BE2C (cell line): ENCODE measurements at regions not wholly inside any gene's neighbourhood (a gene's known extent, or its start where the extent isn't known, plus 50 kb on each side); places are given as distances from the start of the nearest gene placed in this dataset.

Experiments
- DNase-seq: peaks from one replicate; pipeline ENCODE4 v3.0.0-alpha.2; 2020
- H3K27me3 ChIP-seq: fragments of 250-450 bp; sonication (Bioruptor Pico); 2 replicates; pipeline ENCODE4 v1.5.1; 2020; ENCODE audit warnings: mild to moderate bottlenecking
- H3K36me3 ChIP-seq: fragments of 250-450 bp; sonication (Bioruptor Pico); 2 replicates; pipeline ENCODE4 v1.5.1; 2020; ENCODE audit warnings: mild to moderate bottlenecking
- H3K4me1 ChIP-seq: fragments of 250-450 bp; sonication (Bioruptor Pico); 2 replicates; pipeline ENCODE4 v1.5.1; 2020
- H3K4me3 ChIP-seq: 2 replicates; pipeline ENCODE4 v1.5.1; 2011; ENCODE audit warnings: low read depth, low read length
- H3K9me3 ChIP-seq: fragments of 250-450 bp; sonication (Bioruptor Pico); 2 replicates; pipeline ENCODE4 v1.5.1; 2020
- CTCF ChIP-seq: IDR thresholded peaks from 2 replicates; pipeline ENCODE4 v1.5.1; 2012; ENCODE audit warnings: mild to moderate bottlenecking, low read depth, low read length

DNA sequence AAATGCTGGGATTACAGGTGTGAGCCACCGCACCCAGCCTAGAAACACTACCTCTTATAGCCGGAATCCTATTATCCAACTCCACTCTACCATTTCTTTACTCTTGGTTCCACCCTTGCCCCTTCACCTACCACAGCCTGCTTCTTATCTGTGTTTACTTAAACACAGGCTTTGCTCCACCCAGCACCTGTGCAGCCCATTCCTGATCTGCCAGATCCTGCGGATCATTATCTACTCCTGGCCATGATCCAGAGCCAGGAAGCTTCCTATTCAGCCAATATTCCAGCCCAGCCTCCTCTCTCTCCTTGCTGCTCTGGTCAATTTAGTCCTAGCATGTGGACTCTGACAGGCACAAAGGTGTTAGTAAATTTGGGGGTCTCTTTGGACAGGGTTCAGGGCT lies 98.8 kb upstream of the MED13 start:
- no peaks in the 10 kb centered on the region for H3K9me3 ChIP-seq
- peaks cover 22% of the 10 kb centered on the region for H3K4me1 ChIP-seq
- no peaks in the 10 kb centered on the region for H3K36me3 ChIP-seq
- no peaks in the 10 kb centered on the region for H3K27me3 ChIP-seq
- DNase-seq = peak; percentile 29
- no peak for TF ChIP-seq CTCF
- H3K4me3 ChIP-seq = no peak overlapping the region

- TF ChIP-seq CTCF = no peak
- Histone ChIP-seq H3K4me1 (peaks cover 22% of the 10 kb centered on the region), H3K27me3 (no peaks in the 10 kb centered on the region), H3K4me3 (no peak overlapping the region), H3K9me3 (no peaks in the 10 kb centered on the region), H3K36me3 (no peaks in the 10 kb centered on the region)
- DNase-seq = peak; percentile 75
Measured at GRCh38 chr17:62162898-62163297, 97.8 kb upstream of the MED13 start.

DNA sequence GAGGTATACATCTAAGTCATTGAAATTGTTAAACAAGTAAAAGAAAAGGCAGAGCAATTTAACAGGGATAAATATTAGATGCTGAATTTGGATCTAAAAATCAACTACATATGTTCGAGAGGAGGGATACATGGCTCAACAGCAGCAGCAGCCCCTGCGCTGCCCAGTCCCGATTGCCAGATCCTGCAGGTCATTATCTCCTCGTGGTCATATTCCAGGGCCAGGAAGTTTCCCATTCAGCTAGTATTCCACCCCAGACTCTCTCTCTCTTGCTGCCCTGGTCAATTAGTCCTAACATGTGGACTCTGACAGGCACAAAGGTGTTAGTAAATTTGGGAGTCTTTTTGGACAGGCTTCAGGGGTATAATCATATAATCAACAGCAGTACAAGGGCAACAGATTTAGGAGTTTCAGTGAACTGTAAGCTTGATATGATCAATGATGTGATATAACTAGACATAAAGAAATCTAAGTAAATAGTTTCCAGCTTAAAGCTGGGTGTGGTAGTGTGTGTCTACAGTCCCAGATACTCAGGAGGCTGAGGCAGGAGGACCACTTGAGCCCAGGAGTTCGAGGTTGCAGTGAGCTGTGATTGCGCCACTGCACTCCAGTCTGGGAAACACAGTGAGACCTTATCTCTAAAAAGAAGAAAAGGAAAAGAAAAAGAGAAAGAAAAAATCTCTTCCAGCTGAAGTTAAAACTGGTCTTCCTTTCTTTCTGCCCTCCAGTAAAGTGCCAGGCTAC lies 96.5 kb upstream of the MED13 start:
- peak; percentile 62 for DNase-seq
- peaks cover 22% of the 10 kb centered on the region for H3K4me1 ChIP-seq
- TF ChIP-seq CTCF = no peak
- no peaks in the 10 kb centered on the region for H3K9me3 ChIP-seq
- H3K36me3 ChIP-seq = no peaks in the 10 kb centered on the region
- H3K4me3 ChIP-seq = no peak overlapping the region
- no peaks in the 10 kb centered on the region for H3K27me3 ChIP-seq

- H3K9me3 ChIP-seq = no peaks in the 10 kb centered on the region
- TF ChIP-seq CTCF = no peak
- no peak overlapping the region for H3K4me3 ChIP-seq
- peaks cover 22% of the 10 kb centered on the region for H3K4me1 ChIP-seq
- no peaks in the 10 kb centered on the region for H3K27me3 ChIP-seq
- no peaks in the 10 kb centered on the region for H3K36me3 ChIP-seq
- no peak for DNase-seq
Measured at GRCh38 chr17:62160816-62161215, 95.7 kb upstream of the MED13 start.

DNA sequence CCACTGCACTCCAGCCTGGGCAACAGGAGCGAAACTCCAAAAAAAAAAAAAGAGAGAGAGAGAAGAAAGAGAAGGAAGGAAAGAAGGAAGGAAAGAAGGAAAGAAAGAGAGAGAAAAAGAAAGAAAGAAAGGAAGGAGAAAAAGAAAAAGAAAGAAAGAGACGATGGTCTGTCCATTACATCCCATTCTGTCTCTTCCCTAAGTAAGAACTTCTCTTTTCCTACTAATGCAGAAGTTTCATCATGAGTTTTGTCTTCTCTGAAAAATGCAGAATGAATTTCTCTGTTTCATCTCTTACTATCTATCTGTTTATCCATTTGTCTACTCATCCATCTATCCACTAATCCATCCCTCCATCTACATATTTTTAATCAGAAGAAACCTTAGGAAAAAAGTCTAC lies 94.9 kb upstream of the MED13 start:
- DNase-seq = no peak
- Histone ChIP-seq H3K4me1 (peaks cover 22% of the 10 kb centered on the region), H3K27me3 (no peaks in the 10 kb centered on the region), H3K4me3 (no peak overlapping the region), H3K36me3 (no peaks in the 10 kb centered on the region), H3K9me3 (no peaks in the 10 kb centered on the region)
- TF ChIP-seq CTCF = no peak

GRCh38 chr17:62156949-62157348 lies 91.9 kb upstream of the MED13 start:
- Histone ChIP-seq H3K4me3 (no peak overlapping the region), H3K4me1 (peaks cover 11% of the 10 kb centered on the region), H3K9me3 (no peaks in the 10 kb centered on the region), H3K27me3 (no peaks in the 10 kb centered on the region), H3K36me3 (no peaks in the 10 kb centered on the region)
- no peak for DNase-seq
- no peak for TF ChIP-seq CTCF
